Karpas-422 (cell line): ENCODE measurements at regions not wholly inside any gene's neighbourhood (a gene's known extent, or its start where the extent isn't known, plus 50 kb on each side); places are given as distances from the start of the nearest gene placed in this dataset.

Experiments
- DNase-seq: peaks from one replicate; pipeline ENCODE4 v3.0.0-alpha.2; 2015
- H2AFZ ChIP-seq: fragments of 200-600 bp; sonication (generic); 2 replicates; pipeline ENCODE4 v1.6.1; 2014; ENCODE audit warnings: antibody characterized with exemption, low read length, mixed read lengths
- H3K27ac ChIP-seq: fragments of 200-600 bp; sonication (generic); 2 replicates; pipeline ENCODE4 v1.5.1; 2014; ENCODE audit warnings: mild to moderate bottlenecking, low read length, moderate library complexity
- H3K27me3 ChIP-seq: fragments of 200-600 bp; sonication (generic); 2 replicates; pipeline ENCODE4 v1.6.1; 2014; ENCODE audit warnings: low read length, mixed read lengths
- H3K36me3 ChIP-seq: fragments of 200-600 bp; sonication (generic); 2 replicates; pipeline ENCODE4 v1.6.1; 2014; ENCODE audit warnings: low read length, mixed read lengths; ENCODE audit not compliant: insufficient read depth
- H3K4me1 ChIP-seq: fragments of 200-600 bp; sonication (generic); 2 replicates; pipeline ENCODE4 v1.6.1; 2014; ENCODE audit warnings: mild to moderate bottlenecking, low read length, mixed read lengths
- H3K4me2 ChIP-seq: fragments of 200-600 bp; sonication (generic); 2 replicates; pipeline ENCODE4 v1.6.1; 2014; ENCODE audit warnings: low read length, low read depth, mild to moderate bottlenecking; ENCODE audit not compliant: poor library complexity, severe bottlenecking
- H3K4me3 ChIP-seq: fragments of 200-600 bp; sonication (generic); 2 replicates; pipeline ENCODE4 v1.5.1; 2014; ENCODE audit warnings: mild to moderate bottlenecking, antibody characterized with exemption, low read length, mixed read lengths
- H3K79me2 ChIP-seq: fragments of 200-600 bp; sonication (generic); 2 replicates; pipeline ENCODE4 v1.6.1; 2014; ENCODE audit warnings: mild to moderate bottlenecking, low read length, mixed read lengths
- H3K9ac ChIP-seq: fragments of 200-600 bp; sonication (generic); 2 replicates; pipeline ENCODE4 v1.6.0; 2014; ENCODE audit warnings: low read length
- H3K9me2 ChIP-seq: fragments of 200-600 bp; sonication (generic), shearing (Covaris generic); replicated peaks from 2 replicates; pipeline ENCODE4 v1.6.0; 2014; ENCODE audit warnings: mild to moderate bottlenecking, low read length, moderate library complexity; ENCODE audit not compliant: insufficient read depth
- H3K9me3 ChIP-seq: fragments of 300-700, 200-600 bp; sonication (generic); 2 replicates; pipeline ENCODE4 v1.6.1; 2014; ENCODE audit warnings: low read length, mixed read lengths
- H4K20me1 ChIP-seq: fragments of 200-600 bp; sonication (generic); 2 replicates; pipeline ENCODE4 v1.6.1; 2014; ENCODE audit warnings: mild to moderate bottlenecking, antibody characterized with exemption, low read length, low read depth; ENCODE audit not compliant: insufficient read depth

DNA sequence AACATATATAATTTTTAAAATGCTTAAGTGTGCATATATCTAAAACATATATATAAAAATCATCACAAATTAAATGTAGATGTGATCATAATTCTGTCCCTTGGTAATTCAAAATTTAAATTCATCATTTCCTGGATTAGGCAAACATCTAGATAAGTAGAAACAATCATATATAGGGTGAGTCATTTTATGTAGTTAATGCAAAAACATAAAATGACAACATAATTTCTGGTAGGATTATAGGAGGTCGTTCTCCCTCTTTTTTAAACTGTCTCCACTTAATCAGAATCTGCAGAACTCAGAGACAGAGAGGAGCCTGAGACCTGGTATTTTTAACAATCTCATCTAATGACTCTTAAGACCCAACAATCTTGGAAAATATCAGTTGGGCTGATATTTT is 333.4 kb downstream of the KCTD12 start:
- Histone ChIP-seq H3K27me3 (no peaks in the 10 kb centered on the region), H4K20me1 (no peaks in the 10 kb centered on the region)

DNA sequence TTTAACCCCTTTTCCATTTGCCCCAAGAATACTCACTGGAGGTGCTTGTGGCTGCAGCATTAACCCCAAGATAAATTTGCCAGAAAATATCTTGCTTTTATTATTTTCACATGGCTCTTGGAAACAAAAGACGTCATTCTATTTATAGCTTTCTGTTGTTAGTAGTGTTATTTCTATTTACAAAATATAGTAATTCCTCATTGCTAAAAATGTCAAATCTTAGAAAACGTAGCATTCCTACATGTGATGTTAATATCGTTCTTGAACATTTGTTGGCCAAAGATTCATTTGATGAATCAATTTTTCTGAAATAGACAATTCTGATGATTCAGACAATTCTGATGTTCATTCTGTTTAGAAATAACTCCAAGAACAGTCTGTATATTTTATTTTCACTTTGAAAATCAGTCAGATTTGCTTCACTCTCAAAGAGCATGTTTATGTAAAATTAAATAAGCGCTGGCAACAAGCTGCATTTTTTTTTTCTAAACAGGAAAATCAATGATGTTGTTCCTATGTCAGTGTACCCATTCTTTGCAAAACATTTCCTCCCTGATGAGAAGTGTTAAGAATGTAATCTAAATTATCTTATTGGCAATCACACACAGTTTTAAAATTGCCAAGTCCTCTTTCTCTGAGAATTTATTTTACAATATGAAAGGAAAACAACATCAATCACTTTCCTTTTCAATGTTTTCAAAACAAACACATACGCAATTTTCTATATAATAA is 334.0 kb downstream of the KCTD12 start:
- Histone ChIP-seq H3K9me2 (no peaks in the 10 kb centered on the region), H3K9me3 (no peaks in the 10 kb centered on the region), H3K9ac (no peak overlapping the region), H2AFZ (no peak overlapping the region), H3K79me2 (no peaks in the 10 kb centered on the region), H3K4me2 (no peak overlapping the region), H3K27me3 (no peaks in the 10 kb centered on the region), H3K27ac (no peak overlapping the region), H3K36me3 (no peaks in the 10 kb centered on the region), H3K4me1 (no peaks in the 10 kb centered on the region), H4K20me1 (no peaks in the 10 kb centered on the region), H3K4me3 (no peak overlapping the region)
- no peak for DNase-seq

More for the DNA sequence above, 333.4 kb downstream of the KCTD12 start:
- H3K4me1 ChIP-seq = no peaks in the 10 kb centered on the region
- no peak overlapping the region for H3K9ac ChIP-seq
- no peak overlapping the region for H2AFZ ChIP-seq
- no peaks in the 10 kb centered on the region for H3K36me3 ChIP-seq
- H3K79me2 ChIP-seq = no peaks in the 10 kb centered on the region
- H3K9me3 ChIP-seq = no peaks in the 10 kb centered on the region
- no peak overlapping the region for H3K4me2 ChIP-seq
- H3K9me2 ChIP-seq = no peaks in the 10 kb centered on the region
- DNase-seq = no peak
- H3K27ac ChIP-seq = no peak overlapping the region
- no peak overlapping the region for H3K4me3 ChIP-seq

DNA sequence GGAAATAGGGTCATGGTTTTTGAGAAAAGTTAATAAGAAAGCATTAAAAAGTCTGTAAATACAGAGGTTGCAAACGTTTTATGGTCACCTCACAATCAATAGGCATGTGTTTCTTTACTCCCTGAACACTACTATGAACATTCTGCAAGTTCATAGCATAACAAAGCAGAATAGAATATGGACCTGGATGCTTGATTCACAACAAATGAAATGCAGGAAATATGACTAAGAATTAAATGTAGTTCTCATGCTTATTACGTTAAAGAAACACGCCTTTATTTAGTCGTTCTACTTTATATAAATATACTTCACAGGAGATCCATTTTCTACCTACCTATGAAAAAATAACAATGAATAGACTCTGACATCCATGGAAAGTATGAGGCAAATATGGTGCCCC is 344.0 kb downstream of the KCTD12 start:
- H3K9me3 ChIP-seq = no peaks in the 10 kb centered on the region
- no peak overlapping the region for H3K4me3 ChIP-seq
- H3K9ac ChIP-seq = no peak overlapping the region
- H3K27me3 ChIP-seq = no peaks in the 10 kb centered on the region
- no peaks in the 10 kb centered on the region for H3K36me3 ChIP-seq
- H4K20me1 ChIP-seq = no peaks in the 10 kb centered on the region
- no peaks in the 10 kb centered on the region for H3K4me1 ChIP-seq
- no peaks in the 10 kb centered on the region for H3K79me2 ChIP-seq
- no peak overlapping the region for H2AFZ ChIP-seq
- H3K4me2 ChIP-seq = no peak overlapping the region
- H3K27ac ChIP-seq = no peak overlapping the region
- no peak for DNase-seq
- H3K9me2 ChIP-seq = no peaks in the 10 kb centered on the region

DNA sequence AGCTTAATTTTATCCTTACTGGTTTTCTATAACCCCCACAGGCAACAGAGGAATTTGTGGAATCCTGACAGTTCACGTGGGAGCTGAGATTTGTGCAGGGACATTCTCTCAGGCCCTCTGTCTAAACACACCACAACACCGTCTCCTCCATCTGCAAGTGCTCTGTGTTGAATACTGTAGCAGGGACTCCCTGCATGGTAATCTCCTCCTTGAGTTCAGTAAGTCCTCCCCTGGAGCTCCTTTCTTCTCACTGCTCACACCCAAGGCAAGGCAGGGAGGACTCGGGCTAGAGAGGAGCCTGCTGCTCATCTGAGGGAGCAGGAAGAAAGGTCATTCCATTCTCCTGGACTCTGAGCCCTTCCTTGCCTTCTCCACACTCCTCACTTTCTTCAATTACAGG is 348.2 kb downstream of the KCTD12 start:
- Histone ChIP-seq H3K9me3 (no peaks in the 10 kb centered on the region), H3K4me1 (no peaks in the 10 kb centered on the region), H3K27ac (no peak overlapping the region), H3K4me2 (no peak overlapping the region), H3K27me3 (no peaks in the 10 kb centered on the region), H2AFZ (no peak overlapping the region), H4K20me1 (no peaks in the 10 kb centered on the region), H3K9ac (no peak overlapping the region), H3K4me3 (no peak overlapping the region), H3K36me3 (no peaks in the 10 kb centered on the region), H3K9me2 (no peaks in the 10 kb centered on the region), H3K79me2 (no peaks in the 10 kb centered on the region)
- DNase-seq = no peak

DNA sequence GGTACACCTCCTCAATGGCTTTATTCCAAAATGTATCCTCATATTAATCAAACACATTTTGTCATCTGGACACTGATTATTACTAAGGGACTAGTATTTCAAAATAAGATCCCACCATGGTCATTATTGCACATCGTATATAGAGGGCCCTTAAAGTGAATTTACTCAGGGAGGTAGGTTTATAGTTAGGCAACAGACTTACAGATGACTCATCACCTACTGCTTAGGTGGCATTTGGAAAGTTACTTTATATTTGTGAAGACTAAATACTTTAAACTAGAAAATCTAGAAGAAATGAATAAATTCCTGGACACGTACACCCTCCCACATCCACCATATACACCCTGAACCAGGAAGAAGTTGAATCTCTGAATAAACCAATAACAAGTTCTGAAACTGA is 353.0 kb downstream of the KCTD12 start:
- no peaks in the 10 kb centered on the region for H3K9me2 ChIP-seq
- no peaks in the 10 kb centered on the region for H3K36me3 ChIP-seq
- no peak overlapping the region for H3K4me2 ChIP-seq
- H3K79me2 ChIP-seq = no peaks in the 10 kb centered on the region
- no peaks in the 10 kb centered on the region for H3K9me3 ChIP-seq
- DNase-seq = no peak
- no peaks in the 10 kb centered on the region for H3K4me1 ChIP-seq
- H3K4me3 ChIP-seq = no peak overlapping the region
- no peak overlapping the region for H3K9ac ChIP-seq
- H3K27me3 ChIP-seq = no peaks in the 10 kb centered on the region
- H4K20me1 ChIP-seq = no peaks in the 10 kb centered on the region
- no peak overlapping the region for H3K27ac ChIP-seq
- no peak overlapping the region for H2AFZ ChIP-seq

DNA sequence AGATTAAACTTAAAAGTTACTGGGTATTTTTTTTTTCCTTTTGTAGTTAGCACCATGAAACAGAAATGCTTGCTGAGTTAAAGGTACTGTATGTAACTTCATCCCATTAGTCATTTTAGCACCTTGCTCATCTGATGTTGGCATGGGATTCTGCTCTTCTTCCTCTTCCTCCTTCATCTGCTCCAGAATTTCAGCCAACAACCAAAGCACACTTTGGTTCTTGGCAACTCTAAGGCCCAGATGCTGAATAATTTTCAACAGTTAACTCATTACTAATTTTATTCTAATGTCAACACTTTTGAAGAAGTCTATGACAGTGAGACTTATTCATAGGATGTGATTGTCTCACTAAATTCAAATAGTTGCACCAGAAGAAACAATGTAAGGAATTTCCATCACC is 359.2 kb downstream of the KCTD12 start:
- no peaks in the 10 kb centered on the region for H3K9me2 ChIP-seq
- no peak overlapping the region for H3K4me2 ChIP-seq
- H3K27me3 ChIP-seq = no peaks in the 10 kb centered on the region
- H4K20me1 ChIP-seq = no peaks in the 10 kb centered on the region
- no peak overlapping the region for H3K9ac ChIP-seq
- H3K4me1 ChIP-seq = no peaks in the 10 kb centered on the region
- no peak overlapping the region for H2AFZ ChIP-seq
- DNase-seq = no peak
- no peaks in the 10 kb centered on the region for H3K36me3 ChIP-seq
- no peaks in the 10 kb centered on the region for H3K79me2 ChIP-seq
- H3K9me3 ChIP-seq = no peaks in the 10 kb centered on the region
- no peak overlapping the region for H3K4me3 ChIP-seq
- no peak overlapping the region for H3K27ac ChIP-seq

DNA sequence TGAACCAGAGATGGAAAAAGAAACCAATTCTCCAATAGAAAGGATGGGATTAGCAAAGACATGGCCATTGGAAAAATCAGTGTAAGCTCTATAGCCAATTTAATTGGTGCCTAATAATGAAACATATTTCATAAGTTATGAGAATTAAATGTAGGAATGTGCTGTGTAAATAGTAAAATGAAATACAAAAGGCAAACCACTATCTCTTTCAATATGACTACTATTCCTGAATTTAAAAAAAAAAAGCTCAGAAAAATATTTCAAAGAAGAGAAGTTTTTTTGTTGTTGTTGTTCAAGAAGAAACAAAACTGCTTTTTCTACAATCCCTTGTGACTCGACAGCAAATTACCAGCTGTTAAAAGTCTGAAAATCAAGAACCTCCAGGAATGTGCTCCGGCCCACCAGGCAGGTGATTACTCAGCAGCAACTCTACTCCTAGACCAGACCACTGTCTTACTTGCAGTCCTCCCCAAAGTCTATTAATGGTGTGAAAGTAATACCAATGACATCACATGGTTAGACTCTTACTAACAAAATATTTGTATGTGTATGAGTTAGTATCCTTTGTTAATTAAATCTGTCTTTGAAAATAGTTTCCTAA is 362.4 kb downstream of the KCTD12 start:
- Histone ChIP-seq H3K79me2 (no peaks in the 10 kb centered on the region), H3K4me3 (no peak overlapping the region), H3K4me2 (no peak overlapping the region), H3K9me2 (no peaks in the 10 kb centered on the region), H3K9ac (no peak overlapping the region), H3K4me1 (no peaks in the 10 kb centered on the region), H3K9me3 (0 out of 2 replicates have a peak, but pooled peaks cover 3% of the 10 kb centered on the region), H2AFZ (no peak overlapping the region), H3K36me3 (no peaks in the 10 kb centered on the region), H3K27ac (no peak overlapping the region), H3K27me3 (no peaks in the 10 kb centered on the region), H4K20me1 (no peaks in the 10 kb centered on the region)
- no peak for DNase-seq

DNA sequence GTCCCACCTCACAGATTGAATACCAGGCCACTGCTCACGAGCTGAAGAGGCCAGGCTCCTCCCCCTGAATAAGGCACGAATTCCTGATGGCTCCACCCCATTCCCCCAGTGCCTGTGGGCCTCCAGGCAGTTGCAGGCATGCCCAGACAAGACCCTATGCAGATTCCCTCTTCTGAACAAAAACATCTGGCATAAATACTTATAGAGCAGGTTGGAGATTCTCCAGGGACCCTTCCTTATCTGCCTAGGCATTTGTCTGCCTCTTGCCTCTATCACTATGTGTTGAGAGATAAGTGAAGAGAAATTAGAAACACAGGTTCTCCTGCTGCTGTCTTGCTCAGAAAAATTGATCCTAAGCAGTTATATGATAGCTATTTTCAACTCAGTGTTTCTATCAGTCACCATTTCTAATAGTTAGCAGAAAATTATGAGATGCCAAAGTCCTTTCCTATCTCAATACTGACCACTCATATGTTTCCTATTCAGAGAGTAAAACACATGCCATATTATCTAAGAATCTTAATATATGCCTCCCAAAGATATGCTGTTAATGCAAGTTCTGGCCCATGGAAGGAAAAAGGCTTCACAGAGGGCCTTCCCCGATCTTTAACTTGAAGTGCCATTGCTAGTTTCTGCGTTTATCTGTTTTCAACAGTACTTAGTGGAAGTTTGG is 364.0 kb downstream of the KCTD12 start:
- Histone ChIP-seq H3K4me2 (no peak overlapping the region), H4K20me1 (no peaks in the 10 kb centered on the region), H3K79me2 (no peaks in the 10 kb centered on the region), H3K4me3 (no peak overlapping the region), H3K27me3 (no peaks in the 10 kb centered on the region), H3K9me2 (no peaks in the 10 kb centered on the region), H3K9ac (no peak overlapping the region), H3K36me3 (no peaks in the 10 kb centered on the region), H2AFZ (no peak overlapping the region), H3K27ac (no peak overlapping the region), H3K4me1 (no peaks in the 10 kb centered on the region), H3K9me3 (0 out of 2 replicates have a peak, but pooled peaks cover 3% of the 10 kb centered on the region)
- DNase-seq = no peak
